Activated CD4-positive, alpha-beta T cell treated with anti-CD3 and anti-CD28 coated beads, Interleukin-2, amount 50 U/mL, for 48 hours (primary cell): ENCODE measurements at regions not wholly inside any gene's neighbourhood (a gene's known extent, or its start where the extent isn't known, plus 50 kb on each side); places are given as distances from the start of the nearest gene placed in this dataset.

Experiments used
- DNase-seq, 2 experiments: peaks; one replicate each; pipeline ENCODE4 v3.0.0-alpha.2; 2020

- no peak for DNase-seq
Observed at GRCh38 chrX:69221239-69222102, 56.2 kb upstream of the PJA1 start.

- DNase-seq, result no peak
Observed at GRCh38 chrX:69218407-69218997, 53.2 kb upstream of the PJA1 start.

- no peak for DNase-seq
Observed at GRCh38 chrX:69216911-69217310, 51.7 kb upstream of the PJA1 start.

- DNase-seq, result no peak
Observed at GRCh38 chrX:69216446-69216845, 51.2 kb upstream of the PJA1 start.

- no peak for DNase-seq
Observed at GRCh38 chrX:69215161-69215875, 50.1 kb upstream of the PJA1 start.
